WTC11 (cell line): ENCODE measurements at regions not wholly inside any gene's neighbourhood (a gene's known extent, or its start where the extent isn't known, plus 50 kb on each side); places are given as distances from the start of the nearest gene placed in this dataset.

ENCODE experiments used
- ATAC-seq: fragments of 200-7000 bp; cut with Tn5 transposase; 2 replicates; pipeline ENCODE4 v1.10.0; 2021; ENCODE audit warnings: mild to moderate bottlenecking, moderate library complexity
- CTCF ChIA-PET: fragments of 300-600 bp; sonication (Branson Sonifier 250); formaldehyde crosslinking; loops from one replicate; lab custom pipeline; 2021; ENCODE audit warnings: antibody characterized with exemption; lab: Charles Lee
- POLR2A ChIA-PET: fragments of 350-600 bp; sonication (Branson Sonifier 250); formaldehyde crosslinking; loops from one replicate; lab custom pipeline; 2021; ENCODE audit warnings: antibody characterized with exemption; lab: Charles Lee
- DNase-seq: peaks from one replicate; pipeline ENCODE4 v3.0.0; 2021; ENCODE audit warnings: low spot score
- H3K27ac Mint-ChIP-seq: 2 replicates; pipeline ENCODE4 v1.8.0; 2021; ENCODE audit warnings: mixed read lengths
- H3K27me3 Mint-ChIP-seq: 2 replicates; pipeline ENCODE4 v1.8.0; 2021; ENCODE audit warnings: low read depth, mild to moderate bottlenecking, moderate library complexity, mixed read lengths
- H3K36me3 Mint-ChIP-seq: 2 replicates; pipeline ENCODE4 v1.8.0; 2021; ENCODE audit warnings: mixed read lengths
- H3K4me1 Mint-ChIP-seq: 2 replicates; pipeline ENCODE4 v1.8.0; 2022; ENCODE audit warnings: mixed read lengths
- H3K4me3 Mint-ChIP-seq: 2 replicates; pipeline ENCODE4 v1.8.0; 2021; ENCODE audit warnings: mild to moderate bottlenecking, moderate library complexity, mixed read lengths
- H3K9me3 Mint-ChIP-seq: 2 replicates; pipeline ENCODE4 v1.8.0; 2021; ENCODE audit warnings: mixed read lengths
- ARID4B ChIP-seq: sonication (generic); formaldehyde crosslinking; IDR thresholded peaks from 2 replicates; pipeline ENCODE4 v1.8.0; 2023; ENCODE audit warnings: missing genetic modification reagents, mild to moderate bottlenecking, borderline replicate concordance
- ATF6 ChIP-seq: sonication (generic); formaldehyde crosslinking; IDR thresholded peaks from 2 replicates; pipeline ENCODE4 v1.8.1; 2023; ENCODE audit warnings: mild to moderate bottlenecking, missing genetic modification reagents
- ESRRA ChIP-seq: sonication (generic); formaldehyde crosslinking; IDR thresholded peaks from 2 replicates; pipeline ENCODE4 v1.8.1; 2022; ENCODE audit warnings: mild to moderate bottlenecking, missing genetic modification reagents, borderline replicate concordance
- JAZF1 ChIP-seq: fragments of 250-450 bp; sonication (Bioruptor Pico); IDR thresholded peaks from 2 replicates; pipeline ENCODE4 v1.9.0; 2021; ENCODE audit warnings: moderate library complexity, mild to moderate bottlenecking, inconsistent platforms
- KAT7 ChIP-seq: sonication (generic); formaldehyde crosslinking; IDR thresholded peaks from 2 replicates; pipeline ENCODE4 v1.8.1; 2023; ENCODE audit warnings: missing genetic modification reagents, mild to moderate bottlenecking, borderline replicate concordance
- MYBL2 ChIP-seq: sonication (generic); formaldehyde crosslinking; IDR thresholded peaks from 2 replicates; pipeline ENCODE4 v1.8.1; 2023; ENCODE audit warnings: mild to moderate bottlenecking, moderate library complexity, missing genetic modification reagents
- NFE2L1 ChIP-seq: sonication (generic); formaldehyde crosslinking; IDR thresholded peaks from 2 replicates; pipeline ENCODE4 v1.8.1; 2023; ENCODE audit warnings: missing genetic modification reagents
- NFYB ChIP-seq: sonication (generic); formaldehyde crosslinking; conservative IDR thresholded peaks from 2 replicates; pipeline ENCODE4 v1.8.0; 2022; ENCODE audit warnings: low read depth, missing genetic modification reagents
- NR2C2 ChIP-seq: sonication (generic); formaldehyde crosslinking; IDR thresholded peaks from 2 replicates; pipeline ENCODE4 v1.8.0; 2022; ENCODE audit warnings: mild to moderate bottlenecking, missing genetic modification reagents
- OVOL2 ChIP-seq: fragments of 250-450 bp; sonication (Bioruptor Pico); IDR thresholded peaks from 2 replicates; pipeline ENCODE4 v1.9.0; 2021; ENCODE audit warnings: mild to moderate bottlenecking, borderline replicate concordance
- RELA ChIP-seq: sonication (generic); formaldehyde crosslinking; IDR thresholded peaks from 2 replicates; pipeline ENCODE4 v1.8.1; 2022; ENCODE audit warnings: missing genetic modification reagents, mild to moderate bottlenecking, borderline replicate concordance
- USF2 ChIP-seq: sonication (generic); formaldehyde crosslinking; IDR thresholded peaks from 2 replicates; pipeline ENCODE4 v1.8.1; 2023; ENCODE audit warnings: mild to moderate bottlenecking, missing genetic modification reagents, moderate library complexity
- ZMAT4 ChIP-seq: fragments of 250-450 bp; sonication (Bioruptor Pico); IDR thresholded peaks from 2 replicates; pipeline ENCODE4 v1.9.0; 2021; ENCODE audit warnings: mild to moderate bottlenecking
- ZNF219 ChIP-seq: sonication (generic); formaldehyde crosslinking; IDR thresholded peaks from 2 replicates; pipeline ENCODE4 v1.8.0; 2023; ENCODE audit warnings: missing genetic modification reagents, mild to moderate bottlenecking, borderline replicate concordance
- ZNF232 ChIP-seq: sonication (generic); formaldehyde crosslinking; IDR thresholded peaks from 2 replicates; pipeline ENCODE4 v1.8.0; 2022; ENCODE audit warnings: mild to moderate bottlenecking, missing genetic modification reagents
- ZNF423 ChIP-seq: fragments of 250-450 bp; sonication (Bioruptor Pico); IDR thresholded peaks from 2 replicates; pipeline ENCODE4 v2.1.2; 2022; ENCODE audit warnings: mild to moderate bottlenecking, moderate library complexity
- ZNF671 ChIP-seq: fragments of 250-450 bp; sonication (Bioruptor Pico); IDR thresholded peaks from 2 replicates; pipeline ENCODE4 v1.8.0; 2021; ENCODE audit warnings: mild to moderate bottlenecking
- TF ChIP-seq, protein P1 (sequence below): sonication (generic); formaldehyde crosslinking; IDR thresholded peaks from 2 replicates; pipeline ENCODE4 v1.8.1; 2023; ENCODE audit warnings: mild to moderate bottlenecking, missing genetic modification reagents, moderate library complexity
- TF ChIP-seq, protein P2 (sequence below): fragments of 200-600 bp; IDR thresholded peaks from 2 replicates; pipeline ENCODE4 v1.8.0; 2022; ENCODE audit warnings: antibody characterized with exemption

DNA sequence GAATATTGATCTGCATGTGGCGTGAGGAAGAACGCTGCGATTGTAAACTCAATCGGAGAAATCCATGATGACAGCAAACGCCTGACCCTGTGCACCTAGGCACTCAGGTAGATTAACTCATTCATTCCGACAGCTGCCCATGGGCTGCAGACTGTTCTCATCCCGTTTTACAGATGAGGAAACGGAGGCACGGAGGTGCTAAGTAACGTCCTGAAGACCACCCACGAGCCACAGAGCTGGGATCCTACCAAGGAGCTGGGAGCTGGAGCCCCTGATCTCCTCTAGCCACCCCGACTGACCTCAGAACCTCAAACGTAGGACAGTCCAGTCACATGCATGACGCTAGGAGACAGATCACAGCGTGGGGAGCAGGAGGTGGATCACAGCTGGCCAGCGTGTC is 1092.7 kb downstream of the BRD1 start:
- peaks cover 7% of the 10 kb centered on the region; the same call in 1 of the 2 replicates for H3K36me3 Mint-ChIP-seq
- no peak overlapping the region for H3K27ac Mint-ChIP-seq
- H3K4me1 Mint-ChIP-seq = no peaks in the 10 kb centered on the region; the same call in 1 of the 2 replicates
- H3K9me3 Mint-ChIP-seq = peaks cover 10% of the 10 kb centered on the region
- no peak for ATAC-seq
- no peak overlapping the region for H3K4me3 Mint-ChIP-seq
- no peaks in the 10 kb centered on the region for H3K27me3 Mint-ChIP-seq
- ChIA-PET CTCF (interaction anchor here (0.6 kb wide), 1 partner anchor 48 kb away, joined by 3 read pairs; no protein-coding TSS in a partner anchor), POLR2A (no interaction called here)
- no peak for TF ChIP-seq MYBL2 (CRISPR knock-in tag)
- no peak for TF ChIP-seq KAT7 (CRISPR knock-in tag)
- no peak for TF ChIP-seq RELA (CRISPR knock-in tag)
- no peak for TF ChIP-seq JAZF1 (CRISPR knock-in tag)
- no peak for TF ChIP-seq ATF6 (CRISPR knock-in tag)
- no peak for TF ChIP-seq USF2 (CRISPR knock-in tag)
- TF ChIP-seq, protein P1, sequence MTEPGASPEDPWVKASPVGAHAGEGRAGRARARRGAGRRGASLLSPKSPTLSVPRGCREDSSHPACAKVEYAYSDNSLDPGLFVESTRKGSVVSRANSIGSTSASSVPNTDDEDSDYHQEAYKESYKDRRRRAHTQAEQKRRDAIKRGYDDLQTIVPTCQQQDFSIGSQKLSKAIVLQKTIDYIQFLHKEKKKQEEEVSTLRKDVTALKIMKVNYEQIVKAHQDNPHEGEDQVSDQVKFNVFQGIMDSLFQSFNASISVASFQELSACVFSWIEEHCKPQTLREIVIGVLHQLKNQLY (CRISPR knock-in tag) = no peak
- TF ChIP-seq ZNF219 (CRISPR knock-in tag) = no peak
- TF ChIP-seq ZNF423 (CRISPR knock-in tag) = no peak
- TF ChIP-seq ARID4B (CRISPR knock-in tag) = no peak
- no peak for TF ChIP-seq OVOL2 (CRISPR knock-in tag)
- TF ChIP-seq ZNF232 = no peak
- no peak for TF ChIP-seq NFYB (CRISPR knock-in tag)
- TF ChIP-seq ZMAT4 (CRISPR knock-in tag) = no peak
- no peak for TF ChIP-seq ESRRA
- TF ChIP-seq, protein P2, sequence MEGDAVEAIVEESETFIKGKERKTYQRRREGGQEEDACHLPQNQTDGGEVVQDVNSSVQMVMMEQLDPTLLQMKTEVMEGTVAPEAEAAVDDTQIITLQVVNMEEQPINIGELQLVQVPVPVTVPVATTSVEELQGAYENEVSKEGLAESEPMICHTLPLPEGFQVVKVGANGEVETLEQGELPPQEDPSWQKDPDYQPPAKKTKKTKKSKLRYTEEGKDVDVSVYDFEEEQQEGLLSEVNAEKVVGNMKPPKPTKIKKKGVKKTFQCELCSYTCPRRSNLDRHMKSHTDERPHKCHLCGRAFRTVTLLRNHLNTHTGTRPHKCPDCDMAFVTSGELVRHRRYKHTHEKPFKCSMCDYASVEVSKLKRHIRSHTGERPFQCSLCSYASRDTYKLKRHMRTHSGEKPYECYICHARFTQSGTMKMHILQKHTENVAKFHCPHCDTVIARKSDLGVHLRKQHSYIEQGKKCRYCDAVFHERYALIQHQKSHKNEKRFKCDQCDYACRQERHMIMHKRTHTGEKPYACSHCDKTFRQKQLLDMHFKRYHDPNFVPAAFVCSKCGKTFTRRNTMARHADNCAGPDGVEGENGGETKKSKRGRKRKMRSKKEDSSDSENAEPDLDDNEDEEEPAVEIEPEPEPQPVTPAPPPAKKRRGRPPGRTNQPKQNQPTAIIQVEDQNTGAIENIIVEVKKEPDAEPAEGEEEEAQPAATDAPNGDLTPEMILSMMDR = no peak
- TF ChIP-seq NFE2L1 (CRISPR knock-in tag) = no peak
- no peak for TF ChIP-seq ZNF671 (CRISPR knock-in tag)
- no peak for TF ChIP-seq NR2C2
- TF ChIP-seq, all 79 proteins: peak for 0
- DNase-seq = no peak
